SK-N-MC (cell line): ENCODE measurements at regions not wholly inside any gene's neighbourhood (a gene's known extent, or its start where the extent isn't known, plus 50 kb on each side); places are given as distances from the start of the nearest gene placed in this dataset.

Experiments
- EZH2 ChIP-seq: fragments of 200-600 bp; sonication (generic); IDR thresholded peaks from one replicate; pipeline ENCODE4 v1.6.1; 2017; ENCODE audit warnings: antibody characterized with exemption
- POLR2AphosphoS5 ChIP-seq: IDR thresholded peaks from 2 replicates; pipeline ENCODE4 v1.6.1; 2012; ENCODE audit warnings: mild to moderate bottlenecking, low read depth, low read length, borderline replicate concordance

GRCh38 chr7:131028295-131028694 lies 294.3 kb upstream of the KLF14 start:
- TF ChIP-seq POLR2AphosphoS5 (no peak), EZH2 (no peak)
